ENCODE measurements at regions not wholly inside any gene's neighbourhood (a gene's known extent, or its start where the extent isn't known, plus 50 kb on each side); places are given as distances from the start of the nearest gene placed in this dataset.

DNA sequence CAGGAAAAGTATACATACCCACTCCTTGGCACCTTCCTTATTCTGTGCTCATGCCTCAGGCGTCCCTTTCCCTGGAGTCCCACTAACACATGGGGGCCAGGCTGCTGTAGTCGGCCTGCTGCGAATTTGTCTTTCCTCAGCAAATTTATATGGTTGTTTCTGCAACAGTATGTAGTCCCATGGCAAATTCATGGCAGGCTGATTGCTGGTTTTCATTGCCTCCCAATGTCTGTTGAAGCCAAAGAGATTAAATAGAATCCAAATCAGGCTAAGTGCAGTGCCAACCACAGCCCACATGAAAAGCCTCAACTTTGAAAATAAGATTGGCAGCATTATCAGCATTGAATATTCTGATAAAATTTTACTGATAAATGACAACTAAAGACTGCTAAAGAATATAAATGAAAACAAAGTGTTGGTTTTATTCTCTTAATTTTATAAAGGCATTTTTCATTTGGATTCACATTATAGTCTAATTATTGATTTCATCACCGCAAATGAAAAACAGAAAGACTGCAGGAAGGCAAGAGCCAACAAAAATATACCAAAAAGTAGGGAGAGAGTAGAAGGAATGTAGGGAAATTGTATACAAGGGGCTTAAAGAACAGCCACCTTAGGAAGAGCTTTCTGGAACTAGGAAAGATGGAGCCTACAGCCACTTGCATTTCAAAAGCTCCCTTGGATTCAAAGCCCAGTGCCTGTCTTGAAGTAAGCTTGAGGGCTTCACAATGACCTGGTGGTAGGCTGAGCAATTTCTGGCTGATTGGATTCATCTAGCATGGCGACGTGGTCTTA lies 283.7 kb upstream of the MMADHC start:
- no peak for DNase-seq
- 63 to 89% methylated on average over 2 to 6 of the region's 6 CpGs for WGBS, 2 donors (ENCODE audit: low coverage in 1 of 2)
- no peak overlapping the region for H3K27ac ChIP-seq
- no peaks in the 10 kb centered on the region for H3K36me3 ChIP-seq
- no peak overlapping the region for H3K4me3 ChIP-seq
- TF ChIP-seq, protein P1, sequence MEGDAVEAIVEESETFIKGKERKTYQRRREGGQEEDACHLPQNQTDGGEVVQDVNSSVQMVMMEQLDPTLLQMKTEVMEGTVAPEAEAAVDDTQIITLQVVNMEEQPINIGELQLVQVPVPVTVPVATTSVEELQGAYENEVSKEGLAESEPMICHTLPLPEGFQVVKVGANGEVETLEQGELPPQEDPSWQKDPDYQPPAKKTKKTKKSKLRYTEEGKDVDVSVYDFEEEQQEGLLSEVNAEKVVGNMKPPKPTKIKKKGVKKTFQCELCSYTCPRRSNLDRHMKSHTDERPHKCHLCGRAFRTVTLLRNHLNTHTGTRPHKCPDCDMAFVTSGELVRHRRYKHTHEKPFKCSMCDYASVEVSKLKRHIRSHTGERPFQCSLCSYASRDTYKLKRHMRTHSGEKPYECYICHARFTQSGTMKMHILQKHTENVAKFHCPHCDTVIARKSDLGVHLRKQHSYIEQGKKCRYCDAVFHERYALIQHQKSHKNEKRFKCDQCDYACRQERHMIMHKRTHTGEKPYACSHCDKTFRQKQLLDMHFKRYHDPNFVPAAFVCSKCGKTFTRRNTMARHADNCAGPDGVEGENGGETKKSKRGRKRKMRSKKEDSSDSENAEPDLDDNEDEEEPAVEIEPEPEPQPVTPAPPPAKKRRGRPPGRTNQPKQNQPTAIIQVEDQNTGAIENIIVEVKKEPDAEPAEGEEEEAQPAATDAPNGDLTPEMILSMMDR (IDR thresholded peaks at IDR 0.05): no peak
- TF ChIP-seq EP300 (IDR thresholded peaks at IDR 0.05; ENCODE audit: low read depth): no peak
- TF ChIP-seq POLR2A (IDR thresholded peaks at IDR 0.05): no peak
- H3K27me3 ChIP-seq: no peaks in the 10 kb centered on the region
- intact Hi-C loops (cut with DNase I; ENCODE audit: low total_unique reads): no loop called here
- H3K9me3 ChIP-seq: no peaks in the 10 kb centered on the region
- in situ Hi-C loops (cut with MboI; ENCODE audit: low pct_ligation_motif_present in 1 of 4, low pct_unique_long_range_greater_than_20kb in 1 of 4, low sequenced_read_pairs in 3 of 4): no loop called here
- no peaks in the 10 kb centered on the region for H3K4me1 ChIP-seq

DNA sequence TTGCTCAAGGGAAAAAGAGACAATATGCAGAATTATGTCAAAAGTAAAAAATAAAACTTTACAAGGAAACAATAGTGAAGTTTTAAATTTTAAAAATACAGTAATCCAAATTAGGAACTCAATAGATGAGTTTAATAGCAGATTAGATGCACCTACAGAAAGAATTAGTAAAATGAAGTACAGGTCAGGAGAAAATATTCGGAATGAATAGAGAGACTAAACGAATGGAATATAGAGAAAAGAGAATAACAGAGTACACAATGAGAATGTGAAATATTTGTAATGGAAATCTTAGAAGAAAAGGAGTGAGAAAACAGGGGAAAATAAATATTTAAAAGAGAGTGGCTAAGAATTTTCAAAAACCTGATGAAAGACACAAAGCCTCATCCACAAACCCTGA lies 275.7 kb upstream of the MMADHC start:
- TF ChIP-seq POLR2AphosphoS5 (IDR thresholded peaks at IDR 0.05) (no peak), EP300 (IDR thresholded peaks at IDR 0.05; ENCODE audit: low read depth) (no peak), POLR2A (IDR thresholded peaks at IDR 0.05) (no peak)
- TF ChIP-seq, protein P1 (IDR thresholded peaks at IDR 0.05): no peak
- in situ Hi-C loops (cut with MboI; ENCODE audit: low pct_ligation_motif_present in 1 of 4, low pct_unique_long_range_greater_than_20kb in 1 of 4, low sequenced_read_pairs in 3 of 4) (no loop called here), intact Hi-C loops (cut with DNase I; ENCODE audit: low total_unique reads) (no loop called here)
- Histone ChIP-seq H3K9me3 (peaks cover 0 to 3% of the 10 kb centered on the region in 2 donors), H3K4me3 (no peak overlapping the region), H3K36me3 (no peaks in the 10 kb centered on the region), H3K27me3 (no peaks in the 10 kb centered on the region), H3K4me1 (no peaks in the 10 kb centered on the region), H3K27ac (no peak overlapping the region)
- WGBS, 2 donors (ENCODE audit: low coverage in 1 of 2): 83 to 94% methylated on average over 2 of the region's 2 CpGs
- DNase-seq: no peak

DNA sequence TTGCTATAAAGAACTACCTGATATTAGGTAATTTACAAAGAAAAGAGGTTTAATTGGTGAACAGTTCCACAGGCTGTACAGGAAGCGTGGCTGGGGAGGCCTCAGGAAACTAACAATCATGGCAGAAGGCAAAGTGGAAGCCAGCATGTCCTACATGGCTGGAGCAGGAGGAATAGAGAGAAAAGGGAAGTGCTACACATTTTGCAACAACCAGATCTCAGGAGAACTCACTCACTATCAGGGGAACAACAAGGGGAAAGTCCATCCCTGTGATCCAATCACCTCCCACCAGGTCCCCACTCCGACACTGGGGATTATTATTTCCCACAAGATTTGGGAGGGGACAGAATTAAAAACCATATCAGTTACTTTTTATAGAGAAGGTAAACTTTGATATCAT lies 273.5 kb upstream of the MMADHC start:
- Histone ChIP-seq H3K4me3 (no peak overlapping the region), H3K27ac (peak overlapping the region in 1 of 4 donors; percentile 9), H3K9me3 (peaks cover 0 to 3% of the 10 kb centered on the region in 2 donors), H3K4me1 (no peaks in the 10 kb centered on the region), H3K36me3 (no peaks in the 10 kb centered on the region), H3K27me3 (no peaks in the 10 kb centered on the region)
- TF ChIP-seq POLR2A (IDR thresholded peaks at IDR 0.05) (no peak), EP300 (IDR thresholded peaks at IDR 0.05; ENCODE audit: low read depth) (no peak), POLR2AphosphoS5 (IDR thresholded peaks at IDR 0.05) (no peak)
- TF ChIP-seq, protein P1 (IDR thresholded peaks at IDR 0.05): no peak
- WGBS, 2 donors (ENCODE audit: low coverage in 1 of 2): 79 to 100% methylated on average over 2 of the region's 2 CpGs
- in situ Hi-C loops (cut with MboI; ENCODE audit: low pct_ligation_motif_present in 1 of 4, low pct_unique_long_range_greater_than_20kb in 1 of 4, low sequenced_read_pairs in 3 of 4) (no loop called here), intact Hi-C loops (cut with DNase I; ENCODE audit: low total_unique reads) (no loop called here)
- no peak for DNase-seq

DNA sequence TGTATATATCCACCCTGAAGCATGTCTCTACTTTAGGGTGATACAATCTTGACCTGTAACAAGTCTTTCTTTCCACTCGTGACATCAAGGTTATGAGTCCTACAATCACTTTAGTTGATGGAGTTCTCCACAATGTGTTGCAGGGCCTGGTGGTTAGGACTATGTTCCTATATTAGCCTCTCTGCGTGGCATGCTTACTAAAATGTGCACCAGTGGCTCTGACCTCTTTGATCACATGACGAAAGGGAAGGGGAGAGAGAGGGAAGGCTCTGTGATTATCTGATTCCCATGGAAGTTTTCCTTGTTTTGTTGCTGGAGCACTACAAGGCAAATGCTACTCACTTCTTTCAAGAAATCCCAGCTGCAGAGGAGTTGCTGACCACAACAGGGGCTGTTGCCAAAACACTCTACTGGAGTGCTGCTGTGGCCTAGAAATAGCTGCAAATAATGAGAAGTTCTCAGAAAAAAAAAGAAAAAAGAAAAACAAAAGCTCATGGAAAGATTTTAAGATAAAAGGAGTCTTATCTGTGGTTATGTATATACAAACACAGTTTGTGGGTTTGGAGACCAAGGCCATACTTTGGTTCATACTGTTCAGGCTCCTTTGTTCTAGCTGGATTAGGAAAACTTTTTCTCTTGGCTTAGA lies 272.8 kb upstream of the MMADHC start:
- Histone ChIP-seq H3K9me3 (peaks cover 0 to 3% of the 10 kb centered on the region in 2 donors), H3K36me3 (no peaks in the 10 kb centered on the region), H3K27ac (peak overlapping the region in 2 of 4 donors; percentile 9 to 25), H3K4me1 (no peaks in the 10 kb centered on the region), H3K27me3 (no peaks in the 10 kb centered on the region), H3K4me3 (no peak overlapping the region)
- intact Hi-C loops (cut with DNase I; ENCODE audit: low total_unique reads): no loop called here
- in situ Hi-C loops (cut with MboI; ENCODE audit: low pct_ligation_motif_present in 1 of 4, low pct_unique_long_range_greater_than_20kb in 1 of 4, low sequenced_read_pairs in 3 of 4): no loop called here
- TF ChIP-seq POLR2AphosphoS5 (IDR thresholded peaks at IDR 0.05): no peak
- no peak for TF ChIP-seq EP300 (IDR thresholded peaks at IDR 0.05; ENCODE audit: low read depth)
- TF ChIP-seq POLR2A (IDR thresholded peaks at IDR 0.05): no peak
- TF ChIP-seq, protein P1 (IDR thresholded peaks at IDR 0.05): no peak
- no peak for DNase-seq
- WGBS, 2 donors (ENCODE audit: low coverage in 1 of 2): 58 to 69% methylated on average over 2 to 3 of the region's 3 CpGs
